ENCODE measurements at regions not wholly inside any gene's neighbourhood (a gene's known extent, or its start where the extent isn't known, plus 50 kb on each side); places are given as distances from the start of the nearest gene placed in this dataset.

DNA sequence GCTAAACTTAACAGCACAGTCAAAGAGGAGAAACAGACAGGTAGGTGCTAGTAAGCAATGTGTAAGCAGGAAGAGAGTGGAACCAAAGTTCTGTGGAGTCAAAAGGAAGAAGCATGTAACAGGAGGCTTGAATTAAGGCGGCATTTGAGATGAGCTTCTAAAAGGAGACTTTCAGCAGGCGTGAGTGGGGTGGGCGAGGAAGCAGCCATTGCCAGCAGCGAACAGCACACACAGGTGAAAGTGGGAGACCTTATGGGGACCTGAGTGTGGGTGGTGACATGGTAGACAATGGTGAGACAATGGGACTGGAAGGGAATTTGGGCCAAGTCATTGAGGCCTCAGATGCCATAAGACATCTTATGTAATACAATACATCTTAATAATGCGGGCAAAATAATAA lies 195.0 kb downstream of the PAX1 start:
- DNase-seq (no peak), ATAC-seq (no peak)
- no peak overlapping the region for H3K27ac ChIP-seq
- 85 to 88% methylated on average over 5 of the region's 5 CpGs for WGBS, 2 donors
- H3K9me3 ChIP-seq: no peaks in the 10 kb centered on the region
- no peaks in the 10 kb centered on the region for H3K27me3 ChIP-seq
- no peak for TF ChIP-seq POLR2A (IDR thresholded peaks at IDR 0.05)
- TF ChIP-seq, protein P1, sequence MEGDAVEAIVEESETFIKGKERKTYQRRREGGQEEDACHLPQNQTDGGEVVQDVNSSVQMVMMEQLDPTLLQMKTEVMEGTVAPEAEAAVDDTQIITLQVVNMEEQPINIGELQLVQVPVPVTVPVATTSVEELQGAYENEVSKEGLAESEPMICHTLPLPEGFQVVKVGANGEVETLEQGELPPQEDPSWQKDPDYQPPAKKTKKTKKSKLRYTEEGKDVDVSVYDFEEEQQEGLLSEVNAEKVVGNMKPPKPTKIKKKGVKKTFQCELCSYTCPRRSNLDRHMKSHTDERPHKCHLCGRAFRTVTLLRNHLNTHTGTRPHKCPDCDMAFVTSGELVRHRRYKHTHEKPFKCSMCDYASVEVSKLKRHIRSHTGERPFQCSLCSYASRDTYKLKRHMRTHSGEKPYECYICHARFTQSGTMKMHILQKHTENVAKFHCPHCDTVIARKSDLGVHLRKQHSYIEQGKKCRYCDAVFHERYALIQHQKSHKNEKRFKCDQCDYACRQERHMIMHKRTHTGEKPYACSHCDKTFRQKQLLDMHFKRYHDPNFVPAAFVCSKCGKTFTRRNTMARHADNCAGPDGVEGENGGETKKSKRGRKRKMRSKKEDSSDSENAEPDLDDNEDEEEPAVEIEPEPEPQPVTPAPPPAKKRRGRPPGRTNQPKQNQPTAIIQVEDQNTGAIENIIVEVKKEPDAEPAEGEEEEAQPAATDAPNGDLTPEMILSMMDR (IDR thresholded peaks at IDR 0.05): no peak
- no peaks in the 10 kb centered on the region for H3K4me1 ChIP-seq
- H3K36me3 ChIP-seq (replicated peaks in 1 of 2; ENCODE audit: insufficient read depth in 1 of 2, low read depth in 2 of 2): no peaks in the 10 kb centered on the region
- intact Hi-C loops (cut with DNase I): no loop called here
- no peak overlapping the region for H3K4me3 ChIP-seq

DNA sequence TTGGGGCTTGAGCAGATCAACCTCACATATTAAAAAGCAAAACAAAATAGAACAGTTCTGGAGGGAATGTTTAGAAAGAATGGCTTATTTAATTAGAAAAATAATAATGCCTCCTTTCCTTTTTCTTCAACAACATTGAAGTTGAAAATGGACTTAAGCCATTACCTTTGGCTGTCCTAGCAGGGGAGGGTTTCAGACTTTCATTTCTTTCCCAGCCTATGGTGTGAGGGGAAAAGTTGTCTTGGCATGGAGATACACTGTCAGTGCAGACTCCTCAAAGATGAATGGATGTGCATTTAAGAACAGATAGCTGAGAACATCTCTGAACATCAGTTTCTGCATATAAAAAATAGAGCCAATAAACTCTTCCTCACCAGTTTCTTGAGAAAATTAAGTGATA lies 169.5 kb downstream of the PAX1 start:
- Histone ChIP-seq H3K27me3 (no peaks in the 10 kb centered on the region), H3K27ac (no peak overlapping the region), H3K4me3 (no peak overlapping the region), H3K9me3 (no peaks in the 10 kb centered on the region), H3K4me1 (no peaks in the 10 kb centered on the region), H3K36me3 (replicated peaks in 1 of 2; ENCODE audit: insufficient read depth in 1 of 2, low read depth in 2 of 2) (no peaks in the 10 kb centered on the region)
- intact Hi-C loops (cut with DNase I): no loop called here
- TF ChIP-seq, protein P1 (IDR thresholded peaks at IDR 0.05): no peak
- TF ChIP-seq POLR2A (IDR thresholded peaks at IDR 0.05): no peak
- ATAC-seq: no peak
- DNase-seq: no peak

DNA sequence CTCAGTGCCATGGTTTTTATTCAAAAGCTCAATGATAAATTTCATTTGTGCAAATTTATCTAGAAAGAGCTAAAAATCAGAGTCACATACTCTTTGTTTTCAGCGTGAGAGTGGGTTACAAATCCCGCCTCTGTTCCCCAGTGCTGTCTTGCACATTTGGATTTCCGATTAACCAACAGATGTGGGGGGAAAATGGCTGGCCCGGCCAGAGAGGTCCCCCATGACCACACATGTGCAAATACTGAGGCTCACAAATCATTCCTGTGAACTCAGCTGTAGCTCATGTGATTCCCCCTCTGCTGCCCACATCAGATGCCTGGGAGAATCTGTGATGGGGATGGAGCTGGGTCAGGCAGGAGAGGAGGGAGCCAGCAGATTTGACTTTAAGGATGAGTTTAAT lies 168.7 kb downstream of the PAX1 start:
- Histone ChIP-seq H3K36me3 (replicated peaks in 1 of 2; ENCODE audit: insufficient read depth in 1 of 2, low read depth in 2 of 2) (no peaks in the 10 kb centered on the region), H3K9me3 (no peaks in the 10 kb centered on the region), H3K4me3 (no peak overlapping the region), H3K4me1 (no peaks in the 10 kb centered on the region), H3K27ac (no peak overlapping the region), H3K27me3 (no peaks in the 10 kb centered on the region)
- DNase-seq (no peak), ATAC-seq (no peak)
- WGBS, 2 donors: 48 to 52% methylated on average over 4 of the region's 4 CpGs
- no peak for TF ChIP-seq POLR2A (IDR thresholded peaks at IDR 0.05)
- TF ChIP-seq, protein P1 (IDR thresholded peaks at IDR 0.05): no peak
- intact Hi-C loops (cut with DNase I): no loop called here

DNA sequence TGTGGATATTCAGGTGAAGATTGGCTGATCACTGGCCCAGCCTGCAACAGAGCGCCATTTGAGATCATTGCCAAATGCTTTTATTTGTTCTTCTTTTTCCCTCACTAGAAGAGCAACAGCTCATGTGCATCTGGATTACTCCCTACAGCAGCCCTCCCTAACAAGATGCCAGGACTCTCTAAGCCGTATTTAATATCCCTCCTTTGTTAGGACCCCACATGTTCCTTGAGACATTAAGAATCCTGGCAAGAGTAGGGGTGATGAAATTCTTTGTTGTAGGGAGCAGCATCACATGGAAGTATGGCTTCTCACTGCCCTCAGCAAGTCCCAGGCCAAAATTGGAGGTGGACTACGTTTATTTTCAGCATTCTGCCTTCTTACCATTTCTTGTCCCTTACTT lies 167.8 kb downstream of the PAX1 start:
- Histone ChIP-seq H3K27ac (no peak overlapping the region), H3K4me3 (no peak overlapping the region), H3K27me3 (no peaks in the 10 kb centered on the region), H3K4me1 (no peaks in the 10 kb centered on the region), H3K9me3 (no peaks in the 10 kb centered on the region), H3K36me3 (replicated peaks in 1 of 2; ENCODE audit: insufficient read depth in 1 of 2, low read depth in 2 of 2) (no peaks in the 10 kb centered on the region)
- intact Hi-C loops (cut with DNase I): no loop called here
- 52 to 57% methylated on average over 3 of the region's 3 CpGs for WGBS, 2 donors
- no peak for ATAC-seq
- TF ChIP-seq, protein P1 (IDR thresholded peaks at IDR 0.05): no peak
- no peak for DNase-seq

DNA sequence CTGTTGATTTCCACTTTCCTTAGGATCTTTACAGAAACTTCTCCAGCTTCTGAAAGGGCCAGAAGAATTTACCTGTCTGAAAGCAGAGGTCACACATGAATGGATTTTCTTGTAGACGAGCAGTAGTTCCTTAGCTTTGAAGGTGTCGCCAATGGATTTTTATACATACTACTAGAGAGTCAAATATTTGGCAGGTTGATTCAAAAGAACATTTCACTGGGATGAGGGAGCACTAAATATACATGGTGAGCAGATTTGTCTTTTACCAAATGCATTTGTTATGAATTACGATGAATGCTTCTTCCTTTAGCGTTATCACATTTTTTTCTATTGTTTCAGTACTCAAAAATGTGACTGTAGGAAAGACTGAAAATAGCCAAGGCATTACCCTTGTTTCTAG lies 162.3 kb downstream of the PAX1 start:
- Histone ChIP-seq H3K4me3 (no peak overlapping the region), H3K9me3 (no peaks in the 10 kb centered on the region), H3K4me1 (no peaks in the 10 kb centered on the region), H3K27me3 (no peaks in the 10 kb centered on the region), H3K27ac (no peak overlapping the region), H3K36me3 (replicated peaks in 1 of 2; ENCODE audit: insufficient read depth in 1 of 2, low read depth in 2 of 2) (no peaks in the 10 kb centered on the region)
- WGBS, 2 donors: 65 to 81% methylated on average over 4 of the region's 4 CpGs
- DNase-seq (no peak), ATAC-seq (no peak)
- intact Hi-C loops (cut with DNase I): no loop called here
- no peak for TF ChIP-seq POLR2A (IDR thresholded peaks at IDR 0.05)
- TF ChIP-seq, protein P1 (IDR thresholded peaks at IDR 0.05): no peak

All from body of pancreas (tissue), 4 donors.